Prostate gland (tissue), 2 donors: ENCODE measurements at regions not wholly inside any gene's neighbourhood (a gene's known extent, or its start where the extent isn't known, plus 50 kb on each side); places are given as distances from the start of the nearest gene placed in this dataset.

Experiments used
- CTCF ChIP-seq, 4 experiments: fragments of 200-600 bp in 2 of 4; fragments of 450-650 bp in 2 of 4; sonication (generic) in 2 of 4; IDR thresholded peaks; 1 replicate in 3 of 4; 2 replicates in 1 of 4; pipeline ENCODE4 v1.5.1; 2016 to 2019; ENCODE audit warnings: antibody characterized with exemption in 4 of 4, mild to moderate bottlenecking in 2 of 4, moderate library complexity in 2 of 4
- POLR2A ChIP-seq: fragments of 450-650 bp; IDR thresholded peaks from one replicate; pipeline ENCODE4 v1.6.1; 2016; ENCODE audit warnings: antibody characterized with exemption, mild to moderate bottlenecking
- POLR2AphosphoS5 ChIP-seq: sonication (generic); formaldehyde crosslinking; IDR thresholded peaks from one replicate; pipeline ENCODE4 v1.6.1; 2017; ENCODE audit warnings: antibody characterized with exemption

GRCh38 chr10:108048898-108049297 lies 884.4 kb upstream of the SORCS1 start:
- TF ChIP-seq POLR2A (no peak), CTCF (IDR thresholded peaks at IDR 0.05) (no peak), POLR2AphosphoS5 (no peak)
